H9 (cell line): ENCODE measurements at regions not wholly inside any gene's neighbourhood (a gene's known extent, or its start where the extent isn't known, plus 50 kb on each side); places are given as distances from the start of the nearest gene placed in this dataset.

ENCODE experiments used
- DNase-seq: peaks from one replicate; pipeline ENCODE4 v3.0.0-alpha.2; 2017
- H2AFZ ChIP-seq: one replicate; pipeline ENCODE4 v1.6.1; 2013; ENCODE audit warnings: mild to moderate bottlenecking, low read length, control low read depth, moderate library complexity
- H2AK5ac ChIP-seq: 2 replicates; pipeline ENCODE4 v1.6.1; 2013; ENCODE audit warnings: low read length, control low read depth, mixed read lengths; ENCODE audit not compliant: insufficient read length
- H2BK120ac ChIP-seq: one replicate; pipeline ENCODE4 v1.6.1; 2013; ENCODE audit warnings: low read depth, mild to moderate bottlenecking, low read length, control low read depth, inconsistent platforms; ENCODE audit not compliant: poor library complexity, severe bottlenecking
- H2BK12ac ChIP-seq: 2 replicates; pipeline ENCODE4 v1.6.1; 2013; ENCODE audit warnings: low read length, control low read depth, mixed read lengths, low read depth; ENCODE audit not compliant: insufficient read length
- H2BK15ac ChIP-seq: 2 replicates; pipeline ENCODE4 v1.6.1; 2013; ENCODE audit warnings: low read depth, low read length, control low read depth
- H2BK20ac ChIP-seq: one replicate; pipeline ENCODE4 v1.6.1; 2013; ENCODE audit warnings: low read depth, mild to moderate bottlenecking, low read length, control low read depth, inconsistent platforms; ENCODE audit not compliant: poor library complexity, severe bottlenecking
- H2BK5ac ChIP-seq: 2 replicates; pipeline ENCODE4 v1.6.1; 2013; ENCODE audit warnings: low read length, control low read depth, mixed read lengths; ENCODE audit not compliant: insufficient read length
- H3K14ac ChIP-seq: 2 replicates; pipeline ENCODE4 v1.6.1; 2013; ENCODE audit warnings: low read length, control low read depth; ENCODE audit not compliant: insufficient read depth
- H3K18ac ChIP-seq: 2 replicates; pipeline ENCODE4 v1.6.1; 2013; ENCODE audit warnings: low read depth, mild to moderate bottlenecking, mixed read lengths, low read length, control low read depth; ENCODE audit not compliant: insufficient read length
- H3K23ac ChIP-seq: 2 replicates; pipeline ENCODE4 v1.6.1; 2013; ENCODE audit warnings: low read length, control low read depth, mixed read lengths, low read depth; ENCODE audit not compliant: insufficient read length
- H3K23me2 ChIP-seq: 2 replicates; pipeline ENCODE4 v1.6.1; 2013; ENCODE audit warnings: low read depth, mild to moderate bottlenecking, mixed read lengths, low read length, control low read depth; ENCODE audit not compliant: insufficient read length, poor library complexity, severe bottlenecking
- H3K27ac ChIP-seq: 2 replicates; pipeline ENCODE4 v1.5.1; 2013; ENCODE audit warnings: low read length, control low read depth, mixed read lengths, low read depth; ENCODE audit not compliant: insufficient read length
- H3K27me3 ChIP-seq: 2 replicates; pipeline ENCODE4 v1.6.1; 2013; ENCODE audit warnings: low read length, control low read depth, inconsistent platforms; ENCODE audit not compliant: insufficient read depth
- H3K4ac ChIP-seq: 2 replicates; pipeline ENCODE4 v1.6.1; 2013; ENCODE audit warnings: low read depth, mild to moderate bottlenecking, control low read depth, inconsistent platforms, low read length, moderate library complexity
- H3K4me1 ChIP-seq: 2 replicates; pipeline ENCODE4 v1.6.1; 2013; ENCODE audit warnings: low read length, control low read depth, inconsistent platforms; ENCODE audit not compliant: insufficient read depth
- H3K4me2 ChIP-seq: 2 replicates; pipeline ENCODE4 v1.6.1; 2013; ENCODE audit warnings: low read length, control low read depth, mixed read lengths; ENCODE audit not compliant: insufficient read length, insufficient read depth
- H3K56ac ChIP-seq: 2 replicates; pipeline ENCODE4 v1.6.1; 2013; ENCODE audit warnings: low read depth, mild to moderate bottlenecking, mixed read lengths, low read length, control low read depth; ENCODE audit not compliant: insufficient read length
- H3K79me1 ChIP-seq: 2 replicates; pipeline ENCODE4 v1.6.1; 2013; ENCODE audit warnings: low read depth, mild to moderate bottlenecking, moderate library complexity, low read length, control low read depth, inconsistent platforms; ENCODE audit not compliant: insufficient read depth, poor library complexity, severe bottlenecking
- H3K79me2 ChIP-seq: 2 replicates; pipeline ENCODE4 v1.6.1; 2013; ENCODE audit warnings: low read length, control low read depth, inconsistent platforms; ENCODE audit not compliant: insufficient read depth
- H3K9ac ChIP-seq: 2 replicates; pipeline ENCODE4 v1.6.1; 2013; ENCODE audit warnings: low read length, control low read depth, mixed read lengths; ENCODE audit not compliant: insufficient read length; ENCODE audit errors: extremely low read depth
- H3K9me3 ChIP-seq: one replicate; pipeline ENCODE4 v1.6.1; 2013; ENCODE audit warnings: low read depth, low read length, inconsistent platforms; ENCODE audit not compliant: control insufficient read depth
- H3T11ph ChIP-seq: one replicate; pipeline ENCODE4 v1.6.1; 2013; ENCODE audit warnings: mild to moderate bottlenecking, low read length, control low read depth, inconsistent platforms
- H4K20me1 ChIP-seq: one replicate; pipeline ENCODE4 v1.6.1; 2013; ENCODE audit not compliant: control insufficient read depth, insufficient read length, insufficient read depth
- H4K5ac ChIP-seq: 2 replicates; pipeline ENCODE4 v1.6.1; 2013; ENCODE audit warnings: low read depth, mild to moderate bottlenecking, mixed read lengths, low read length, control low read depth; ENCODE audit not compliant: insufficient read length
- H4K8ac ChIP-seq: replicated peaks from 2 replicates; pipeline ENCODE4 v1.6.1; 2013; ENCODE audit warnings: low read length, control low read depth, mixed read lengths, low read depth; ENCODE audit not compliant: insufficient read length
- H4K91ac ChIP-seq: 2 replicates; pipeline ENCODE4 v1.6.1; 2013; ENCODE audit warnings: low read depth, mild to moderate bottlenecking, moderate library complexity, mixed read lengths, low read length, control low read depth; ENCODE audit not compliant: insufficient read length
- H3K27ac Mint-ChIP-seq, 3 experiments: 2 replicates in 2 of 3; 3 replicates in 1 of 3; pipeline ENCODE4 v1.8.0; 2020 to 2021; ENCODE audit warnings: mixed read lengths in 3 of 3, mild to moderate bottlenecking in 1 of 3, moderate library complexity in 1 of 3
- H3K27me3 Mint-ChIP-seq: 2 replicates; pipeline ENCODE4 v1.8.0; 2021; ENCODE audit warnings: low read depth, mild to moderate bottlenecking, moderate library complexity, mixed read lengths
- H3K36me3 Mint-ChIP-seq, 3 experiments: 2 replicates in 2 of 3; 3 replicates in 1 of 3; pipeline ENCODE4 v1.8.0; 2020 to 2021; ENCODE audit warnings: low read depth in 3 of 3, mixed read lengths in 3 of 3; ENCODE audit not compliant: insufficient read depth in 1 of 3
- H3K4me1 Mint-ChIP-seq, 2 experiments: 2 replicates each; pipeline ENCODE4 v1.8.0; 2020; ENCODE audit warnings: mixed read lengths in 2 of 2
- H3K4me3 Mint-ChIP-seq, 2 experiments: 2 replicates in 1 of 2; 3 replicates in 1 of 2; pipeline ENCODE4 v1.8.0; 2020 to 2021; ENCODE audit warnings: mild to moderate bottlenecking in 2 of 2, mixed read lengths in 2 of 2, moderate library complexity in 1 of 2
- H3K9me3 Mint-ChIP-seq, 2 experiments: 2 replicates in 1 of 2; 3 replicates in 1 of 2; pipeline ENCODE4 v1.8.0; 2020; ENCODE audit warnings: mild to moderate bottlenecking in 2 of 2, mixed read lengths in 2 of 2, moderate library complexity in 1 of 2
- CTCF ChIP-seq: fragments of 200-600 bp; sonication (generic); conservative IDR thresholded peaks from 3 replicates; pipeline ENCODE4 v1.8.0; 2021; ENCODE audit warnings: antibody characterized with exemption, mild to moderate bottlenecking
- WGBS: extraction: QIAGEN DNeasy Blood & Tissue Kit; methylation state at CpG from one replicate; pipeline ENCODE4 v1.1.7; 2013; ENCODE audit warnings: missing lambda C conversion rate, low lambda C conversion rate, mixed read lengths; ENCODE audit not compliant: insufficient read length; ENCODE audit errors: extremely low coverage; 5-methylcytosine and 5-hydroxymethylcytosine counted together

DNA sequence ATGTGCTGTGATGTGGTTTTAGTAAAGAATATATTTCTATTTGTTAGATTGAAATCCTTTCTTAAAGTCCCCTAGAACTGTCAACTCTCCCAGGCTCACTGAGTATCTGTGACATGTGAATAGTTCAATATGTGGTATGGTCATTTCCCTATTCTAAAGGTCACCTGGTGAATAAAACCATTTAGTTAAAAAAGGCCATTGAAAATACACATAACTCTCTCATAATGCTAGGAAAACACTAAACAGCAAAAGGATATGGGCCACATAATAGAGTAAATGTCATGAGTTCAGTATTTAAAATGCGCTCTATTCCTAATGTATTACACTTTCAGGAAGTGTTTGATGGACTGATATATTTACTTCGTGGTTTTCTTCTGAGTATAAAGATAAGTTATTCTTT lies 420.9 kb upstream of the JAG1 start:
- H3T11ph ChIP-seq: no peak overlapping the region
- H3K4me1 ChIP-seq: 0 out of 2 replicates have a peak, but pooled peaks cover 2% of the 10 kb centered on the region
- no peak overlapping the region for H4K8ac ChIP-seq
- H2BK15ac ChIP-seq: no peak overlapping the region
- Mint-ChIP-seq H3K9me3 (no peaks in the 10 kb centered on the region), H3K36me3 (no peaks in the 10 kb centered on the region), H3K4me1 (peaks cover 5% of the 10 kb centered on the region in 2 experiments), H3K27ac (no peak overlapping the region), H3K27me3 (no peaks in the 10 kb centered on the region), H3K4me3 (no peak overlapping the region)
- no peak for DNase-seq
- no peak overlapping the region for H2AFZ ChIP-seq
- H3K79me2 ChIP-seq: no peaks in the 10 kb centered on the region
- no peaks in the 10 kb centered on the region for H3K23me2 ChIP-seq
- H2BK5ac ChIP-seq: no peak overlapping the region
- H2BK120ac ChIP-seq: no peak overlapping the region
- H3K56ac ChIP-seq: no peak overlapping the region
- no peak overlapping the region for H3K18ac ChIP-seq
- no peak overlapping the region for H2BK12ac ChIP-seq
- H3K9me3 ChIP-seq: no peaks in the 10 kb centered on the region
- no peak overlapping the region for H3K27ac ChIP-seq
- no peak overlapping the region for H4K91ac ChIP-seq
- no peak overlapping the region for H2BK20ac ChIP-seq
- no CpG with 5 or more reads among the region's 2 CpGs for WGBS
- no peaks in the 10 kb centered on the region for H4K20me1 ChIP-seq
- no peaks in the 10 kb centered on the region for H3K79me1 ChIP-seq
- H3K9ac ChIP-seq: no peak overlapping the region
- no peaks in the 10 kb centered on the region for H3K27me3 ChIP-seq
- no peak overlapping the region for H4K5ac ChIP-seq
- no peak for TF ChIP-seq CTCF
- H3K23ac ChIP-seq: no peak overlapping the region
- no peak overlapping the region for H2AK5ac ChIP-seq
- no peak overlapping the region for H3K4ac ChIP-seq
- H3K4me2 ChIP-seq: no peak overlapping the region
- H3K14ac ChIP-seq: no peak overlapping the region
